ENCODE measurements at regions not wholly inside any gene's neighbourhood (a gene's known extent, or its start where the extent isn't known, plus 50 kb on each side); places are given as distances from the start of the nearest gene placed in this dataset.

DNA sequence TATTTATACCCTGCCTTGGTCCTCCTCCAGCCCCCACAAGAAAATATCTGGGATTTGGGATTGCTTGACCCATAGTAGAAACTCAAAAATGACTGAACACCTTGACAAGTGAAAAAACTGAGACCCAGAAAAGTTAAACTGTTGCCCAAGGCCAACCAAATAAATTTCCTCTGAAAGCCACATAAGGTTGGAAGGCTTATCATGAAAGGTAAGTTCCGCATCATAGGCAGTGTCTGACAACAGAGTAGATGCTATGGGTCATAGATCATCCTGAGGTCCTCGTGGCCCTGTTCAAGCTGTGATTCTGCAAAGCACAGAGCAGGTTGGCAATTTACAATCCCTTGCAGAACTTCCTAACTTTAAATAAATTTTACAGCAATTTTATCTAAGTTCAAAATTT is 140.8 kb upstream of the TSC22D2 start (continued):
- TF ChIP-seq ZNF384 (IDR thresholded peaks at IDR 0.05; ENCODE audit: borderline replicate concordance, low read depth, low read length), result no peak
- TF ChIP-seq GABPA (IDR thresholded peaks at IDR 0.05; ENCODE audit: low read depth), result no peak
- no peak for TF ChIP-seq MTA3 (IDR thresholded peaks at IDR 0.05; ENCODE audit: borderline replicate concordance, low read length)
- no peak for TF ChIP-seq HCFC1 (IDR thresholded peaks at IDR 0.05; ENCODE audit: low read length)

- BruUV-seq (replicated peaks), result no TSS peak
- Histone ChIP-seq H3K27me3 (replicated peaks in 1 of 2; ENCODE audit: control insufficient read depth in 2 of 2, insufficient read depth in 2 of 2, low read length in 1 of 2) (no peaks in the 10 kb centered on the region), H3K27ac (ENCODE audit: control insufficient read depth, insufficient read depth) (no peak overlapping the region), H2AFZ (ENCODE audit: control insufficient read depth, low read depth, low read length) (no peak overlapping the region), H3K4me1 (ENCODE audit: control insufficient read depth, insufficient read depth, low read length) (no peaks in the 10 kb centered on the region), H4K20me1 (ENCODE audit: control insufficient read depth, insufficient read depth) (no peaks in the 10 kb centered on the region), H3K9me3 (replicated peaks; ENCODE audit: control insufficient read depth, insufficient read depth, low read length) (no peaks in the 10 kb centered on the region), H3K4me3 (no peak overlapping the region), H3K36me3 (ENCODE audit: control insufficient read depth in 2 of 2, insufficient read depth in 2 of 2, low read length in 1 of 2) (no peaks in the 10 kb centered on the region), H3K4me2 (ENCODE audit: control insufficient read depth, insufficient read depth) (no peak overlapping the region), H3K9ac (ENCODE audit: control insufficient read depth, insufficient read depth, low read length) (no peak overlapping the region), H3K79me2 (ENCODE audit: control insufficient read depth, insufficient read depth, low read length) (no peaks in the 10 kb centered on the region)
- POLR2A ChIA-PET, result interaction anchor here (1.6 kb wide), 1 partner anchor 17 kb away, joined by 3 read pairs; no protein-coding TSS in a partner anchor
- no peak for FAIRE-seq
- RAD21 ChIA-PET (ENCODE audit: unreplicated experiment), result no interaction called here
- CTCF ChIA-PET, result interaction anchor here (0.8 to 1.1 kb wide), 3 partner anchors 9 to 310 kb away, joined by 3 to 4 read pairs (median 4); no protein-coding TSS in a partner anchor
- 0% methylated on average over 2 of the region's 2 CpGs for WGBS (ENCODE audit: insufficient coverage, insufficient replicate concordance, low lambda C conversion rate, missing lambda C conversion rate)
- no peak for DNase-seq (ENCODE audit: low read depth, low spot score)
- intact Hi-C loops (cut with micrococcal nuclease; ENCODE audit: unreplicated experiment), result no loop called here
- ATAC-seq, result no peak
- SMC1A ChIA-PET (ENCODE audit: uncharacterized antibody, unreplicated experiment), result interaction anchor here (1.3 kb wide), 1 partner anchor 31 kb away, joined by 3 read pairs; no protein-coding TSS in a partner anchor
- in situ Hi-C loops (cut with MboI), result no loop called here
- TF ChIP-seq EED (IDR thresholded peaks at IDR 0.05; ENCODE audit: low read depth) (no peak), BMI1 (IDR thresholded peaks at IDR 0.05; ENCODE audit: borderline replicate concordance) (no peak), MEF2A (IDR thresholded peaks at IDR 0.05; ENCODE audit: insufficient read depth, low read depth, low read length) (no peak), HCFC1 (IDR thresholded peaks at IDR 0.05; ENCODE audit: low read length) (no peak), PAX8 (IDR thresholded peaks at IDR 0.05) (no peak), MYB (IDR thresholded peaks at IDR 0.05; ENCODE audit: borderline replicate concordance, low read depth, low read length) (no peak), SREBF2 (IDR thresholded peaks at IDR 0.05; ENCODE audit: low read length) (no peak), YBX1 (IDR thresholded peaks at IDR 0.05) (no peak), JUND (IDR thresholded peaks at IDR 0.05; ENCODE audit: low read depth, low read length) (no peak), CREB1 (IDR thresholded peaks at IDR 0.05; ENCODE audit: low read depth) (no peak), SMC3 (IDR thresholded peaks at IDR 0.05; ENCODE audit: borderline replicate concordance, low read length) (no peak)
- TF ChIP-seq, protein P1, sequence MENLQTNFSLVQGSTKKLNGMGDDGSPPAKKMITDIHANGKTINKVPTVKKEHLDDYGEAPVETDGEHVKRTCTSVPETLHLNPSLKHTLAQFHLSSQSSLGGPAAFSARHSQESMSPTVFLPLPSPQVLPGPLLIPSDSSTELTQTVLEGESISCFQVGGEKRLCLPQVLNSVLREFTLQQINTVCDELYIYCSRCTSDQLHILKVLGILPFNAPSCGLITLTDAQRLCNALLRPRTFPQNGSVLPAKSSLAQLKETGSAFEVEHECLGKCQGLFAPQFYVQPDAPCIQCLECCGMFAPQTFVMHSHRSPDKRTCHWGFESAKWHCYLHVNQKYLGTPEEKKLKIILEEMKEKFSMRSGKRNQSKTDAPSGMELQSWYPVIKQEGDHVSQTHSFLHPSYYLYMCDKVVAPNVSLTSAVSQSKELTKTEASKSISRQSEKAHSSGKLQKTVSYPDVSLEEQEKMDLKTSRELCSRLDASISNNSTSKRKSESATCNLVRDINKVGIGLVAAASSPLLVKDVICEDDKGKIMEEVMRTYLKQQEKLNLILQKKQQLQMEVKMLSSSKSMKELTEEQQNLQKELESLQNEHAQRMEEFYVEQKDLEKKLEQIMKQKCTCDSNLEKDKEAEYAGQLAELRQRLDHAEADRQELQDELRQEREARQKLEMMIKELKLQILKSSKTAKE (IDR thresholded peaks at IDR 0.05; ENCODE audit: low read depth, poor library complexity, severe bottlenecking), result no peak
- TF ChIP-seq, protein P2, sequence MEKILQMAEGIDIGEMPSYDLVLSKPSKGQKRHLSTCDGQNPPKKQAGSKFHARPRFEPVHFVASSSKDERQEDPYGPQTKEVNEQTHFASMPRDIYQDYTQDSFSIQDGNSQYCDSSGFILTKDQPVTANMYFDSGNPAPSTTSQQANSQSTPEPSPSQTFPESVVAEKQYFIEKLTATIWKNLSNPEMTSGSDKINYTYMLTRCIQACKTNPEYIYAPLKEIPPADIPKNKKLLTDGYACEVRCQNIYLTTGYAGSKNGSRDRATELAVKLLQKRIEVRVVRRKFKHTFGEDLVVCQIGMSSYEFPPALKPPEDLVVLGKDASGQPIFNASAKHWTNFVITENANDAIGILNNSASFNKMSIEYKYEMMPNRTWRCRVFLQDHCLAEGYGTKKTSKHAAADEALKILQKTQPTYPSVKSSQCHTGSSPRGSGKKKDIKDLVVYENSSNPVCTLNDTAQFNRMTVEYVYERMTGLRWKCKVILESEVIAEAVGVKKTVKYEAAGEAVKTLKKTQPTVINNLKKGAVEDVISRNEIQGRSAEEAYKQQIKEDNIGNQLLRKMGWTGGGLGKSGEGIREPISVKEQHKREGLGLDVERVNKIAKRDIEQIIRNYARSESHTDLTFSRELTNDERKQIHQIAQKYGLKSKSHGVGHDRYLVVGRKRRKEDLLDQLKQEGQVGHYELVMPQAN (conservative IDR thresholded peaks at IDR 0.05), result no peak
- TF ChIP-seq, protein P3, sequence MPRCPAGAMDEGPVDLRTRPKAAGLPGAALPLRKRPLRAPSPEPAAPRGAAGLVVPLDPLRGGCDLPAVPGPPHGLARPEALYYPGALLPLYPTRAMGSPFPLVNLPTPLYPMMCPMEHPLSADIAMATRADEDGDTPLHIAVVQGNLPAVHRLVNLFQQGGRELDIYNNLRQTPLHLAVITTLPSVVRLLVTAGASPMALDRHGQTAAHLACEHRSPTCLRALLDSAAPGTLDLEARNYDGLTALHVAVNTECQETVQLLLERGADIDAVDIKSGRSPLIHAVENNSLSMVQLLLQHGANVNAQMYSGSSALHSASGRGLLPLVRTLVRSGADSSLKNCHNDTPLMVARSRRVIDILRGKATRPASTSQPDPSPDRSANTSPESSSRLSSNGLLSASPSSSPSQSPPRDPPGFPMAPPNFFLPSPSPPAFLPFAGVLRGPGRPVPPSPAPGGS (IDR thresholded peaks at IDR 0.05; ENCODE audit: borderline replicate concordance, insufficient read depth, low read depth, low read length, poor library complexity, severe bottlenecking), result no peak
- TF ChIP-seq, protein P4, sequence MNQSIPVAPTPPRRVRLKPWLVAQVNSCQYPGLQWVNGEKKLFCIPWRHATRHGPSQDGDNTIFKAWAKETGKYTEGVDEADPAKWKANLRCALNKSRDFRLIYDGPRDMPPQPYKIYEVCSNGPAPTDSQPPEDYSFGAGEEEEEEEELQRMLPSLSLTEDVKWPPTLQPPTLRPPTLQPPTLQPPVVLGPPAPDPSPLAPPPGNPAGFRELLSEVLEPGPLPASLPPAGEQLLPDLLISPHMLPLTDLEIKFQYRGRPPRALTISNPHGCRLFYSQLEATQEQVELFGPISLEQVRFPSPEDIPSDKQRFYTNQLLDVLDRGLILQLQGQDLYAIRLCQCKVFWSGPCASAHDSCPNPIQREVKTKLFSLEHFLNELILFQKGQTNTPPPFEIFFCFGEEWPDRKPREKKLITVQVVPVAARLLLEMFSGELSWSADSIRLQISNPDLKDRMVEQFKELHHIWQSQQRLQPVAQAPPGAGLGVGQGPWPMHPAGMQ (IDR thresholded peaks at IDR 0.05; ENCODE audit: borderline replicate concordance), result no peak
Measured at GRCh38 chr3:150265305-150265704, 142.8 kb upstream of the TSC22D2 start.
